ENCODE measurements at regions not wholly inside any gene's neighbourhood (a gene's known extent, or its start where the extent isn't known, plus 50 kb on each side); places are given as distances from the start of the nearest gene placed in this dataset.

DNA sequence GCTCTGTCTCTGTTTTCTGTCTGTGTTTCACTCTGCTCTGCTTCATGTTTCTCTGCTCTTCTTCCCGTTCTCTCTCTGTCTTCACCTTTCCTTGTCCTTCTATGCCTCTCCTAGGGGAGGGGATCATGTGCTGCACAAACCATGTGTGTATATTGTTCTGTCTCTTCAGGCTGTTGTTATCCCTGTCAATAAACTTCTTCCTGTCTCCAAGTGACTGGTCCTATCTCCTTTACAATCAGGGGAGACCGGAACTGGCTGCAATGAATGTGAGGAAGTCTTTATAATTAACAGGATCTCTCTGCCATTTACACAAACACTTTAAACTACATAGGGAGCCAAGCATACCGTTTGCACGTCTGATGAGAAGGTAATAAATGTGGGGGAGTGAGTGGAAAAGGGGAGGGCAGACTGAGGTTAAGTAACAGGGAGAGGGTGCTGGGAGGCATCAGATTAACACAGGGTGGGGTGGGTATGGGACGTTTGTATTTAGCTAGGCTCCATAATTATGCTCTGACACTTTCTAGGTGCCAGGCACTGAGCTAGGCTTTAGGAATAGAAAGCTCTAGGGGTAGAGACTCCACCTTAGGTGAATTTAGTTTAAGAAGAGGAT is 626.1 kb downstream of the DHX35 start:
- no peak overlapping the region for H3K27ac ChIP-seq
- WGBS, 3 donors: 17 to 28% (median 21%) methylated on average over 5 of the region's 5 CpGs
- no peak overlapping the region for H3K4me3 ChIP-seq
- H3K4me1 ChIP-seq (ENCODE audit: insufficient read depth): no peaks in the 10 kb centered on the region
- no peaks in the 10 kb centered on the region for H3K36me3 ChIP-seq
- intact Hi-C loops (cut with DNase I): no loop called here
- no peak for TF ChIP-seq POLR2A (IDR thresholded peaks at IDR 0.05)
- TF ChIP-seq, protein P1, sequence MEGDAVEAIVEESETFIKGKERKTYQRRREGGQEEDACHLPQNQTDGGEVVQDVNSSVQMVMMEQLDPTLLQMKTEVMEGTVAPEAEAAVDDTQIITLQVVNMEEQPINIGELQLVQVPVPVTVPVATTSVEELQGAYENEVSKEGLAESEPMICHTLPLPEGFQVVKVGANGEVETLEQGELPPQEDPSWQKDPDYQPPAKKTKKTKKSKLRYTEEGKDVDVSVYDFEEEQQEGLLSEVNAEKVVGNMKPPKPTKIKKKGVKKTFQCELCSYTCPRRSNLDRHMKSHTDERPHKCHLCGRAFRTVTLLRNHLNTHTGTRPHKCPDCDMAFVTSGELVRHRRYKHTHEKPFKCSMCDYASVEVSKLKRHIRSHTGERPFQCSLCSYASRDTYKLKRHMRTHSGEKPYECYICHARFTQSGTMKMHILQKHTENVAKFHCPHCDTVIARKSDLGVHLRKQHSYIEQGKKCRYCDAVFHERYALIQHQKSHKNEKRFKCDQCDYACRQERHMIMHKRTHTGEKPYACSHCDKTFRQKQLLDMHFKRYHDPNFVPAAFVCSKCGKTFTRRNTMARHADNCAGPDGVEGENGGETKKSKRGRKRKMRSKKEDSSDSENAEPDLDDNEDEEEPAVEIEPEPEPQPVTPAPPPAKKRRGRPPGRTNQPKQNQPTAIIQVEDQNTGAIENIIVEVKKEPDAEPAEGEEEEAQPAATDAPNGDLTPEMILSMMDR (IDR thresholded peaks at IDR 0.05): no peak
- TF ChIP-seq EP300 (IDR thresholded peaks at IDR 0.05): no peak
- no peaks in the 10 kb centered on the region for H3K9me3 ChIP-seq
- H3K27me3 ChIP-seq: no peaks in the 10 kb centered on the region
- DNase-seq: no peak

DNA sequence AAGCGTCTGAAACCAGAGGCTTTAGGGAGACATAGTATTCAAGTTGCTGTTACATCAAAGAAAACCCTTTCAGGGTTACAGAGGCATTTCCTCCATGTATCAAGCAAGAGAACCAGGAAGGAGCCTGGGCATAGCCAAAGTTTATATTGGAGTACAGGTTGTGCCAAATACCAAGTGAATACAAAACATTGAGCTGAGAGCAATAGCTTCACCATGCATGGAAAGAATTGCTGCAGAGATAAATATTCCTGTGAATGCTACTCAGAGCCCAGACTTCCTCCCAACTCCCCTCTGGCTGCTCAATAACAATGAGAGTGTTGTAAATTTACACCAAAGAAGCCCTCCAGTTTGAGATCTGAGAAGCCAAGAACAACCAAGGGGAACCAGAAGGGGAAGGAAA is 618.9 kb downstream of the DHX35 start:
- H3K27ac ChIP-seq: no peak overlapping the region
- no peaks in the 10 kb centered on the region for H3K9me3 ChIP-seq
- H3K27me3 ChIP-seq: no peaks in the 10 kb centered on the region
- no peak for DNase-seq
- no peaks in the 10 kb centered on the region for H3K4me1 ChIP-seq (ENCODE audit: insufficient read depth)
- 62 to 90% (median 65%) methylated on average over 1 of the region's 1 CpG for WGBS, 3 donors
- H3K36me3 ChIP-seq: no peaks in the 10 kb centered on the region
- intact Hi-C loops (cut with DNase I): no loop called here
- TF ChIP-seq EP300 (IDR thresholded peaks at IDR 0.05) (no peak), POLR2A (IDR thresholded peaks at IDR 0.05) (no peak)
- TF ChIP-seq, protein P1 (IDR thresholded peaks at IDR 0.05): no peak
- no peak overlapping the region for H3K4me3 ChIP-seq

DNA sequence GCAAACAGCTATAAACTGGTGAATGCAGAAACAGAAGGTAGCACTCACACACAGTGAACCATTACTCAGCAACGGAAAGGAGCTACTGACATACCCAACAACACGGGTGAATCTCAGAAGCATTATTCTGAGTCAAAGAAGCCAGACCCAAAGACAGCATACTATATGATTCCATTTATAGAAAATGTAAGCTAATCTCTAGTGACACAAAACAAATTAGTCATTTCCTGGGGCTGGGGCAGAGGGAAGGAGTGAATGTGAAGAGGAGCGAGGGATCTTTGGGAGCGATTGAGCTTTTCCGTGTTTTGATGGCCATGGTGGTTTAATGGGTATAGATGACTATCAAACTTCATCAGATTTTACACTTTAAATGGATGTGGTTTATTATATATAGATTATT is 614.6 kb downstream of the DHX35 start:
- Histone ChIP-seq H3K4me1 (ENCODE audit: insufficient read depth) (no peaks in the 10 kb centered on the region), H3K27me3 (no peaks in the 10 kb centered on the region), H3K36me3 (no peaks in the 10 kb centered on the region), H3K4me3 (no peak overlapping the region), H3K9me3 (no peaks in the 10 kb centered on the region), H3K27ac (no peak overlapping the region)
- no peak for DNase-seq
- 56 to 88% (median 68%) methylated on average over 5 of the region's 5 CpGs for WGBS, 3 donors
- intact Hi-C loops (cut with DNase I): no loop called here
- TF ChIP-seq, protein P1 (IDR thresholded peaks at IDR 0.05): no peak
- no peak for TF ChIP-seq EP300 (IDR thresholded peaks at IDR 0.05)
- no peak for TF ChIP-seq POLR2A (IDR thresholded peaks at IDR 0.05)

DNA sequence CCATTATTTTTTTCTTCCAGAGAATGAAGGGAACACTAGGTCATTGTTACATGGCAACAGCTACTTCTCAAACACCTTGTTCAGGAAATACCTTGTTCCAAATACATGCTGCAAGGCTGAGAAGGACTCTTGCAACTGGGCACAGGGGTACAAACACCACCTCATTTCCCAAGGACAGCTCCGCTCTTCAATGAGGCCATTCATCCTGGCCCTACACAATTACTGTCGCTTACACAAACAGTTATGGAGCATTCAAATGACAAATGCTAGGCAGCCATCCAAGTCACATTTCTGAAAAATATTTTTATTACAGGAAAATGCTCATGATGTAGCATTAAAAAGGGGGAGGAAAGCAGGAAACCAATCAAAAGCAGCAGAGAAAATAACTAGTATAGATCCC is 611.9 kb downstream of the DHX35 start:
- Histone ChIP-seq H3K27me3 (no peaks in the 10 kb centered on the region), H3K36me3 (no peaks in the 10 kb centered on the region), H3K9me3 (no peaks in the 10 kb centered on the region), H3K27ac (no peak overlapping the region), H3K4me1 (ENCODE audit: insufficient read depth) (no peaks in the 10 kb centered on the region), H3K4me3 (no peak overlapping the region)
- TF ChIP-seq EP300 (IDR thresholded peaks at IDR 0.05) (no peak), POLR2A (IDR thresholded peaks at IDR 0.05) (no peak)
- TF ChIP-seq, protein P1 (IDR thresholded peaks at IDR 0.05): no peak
- intact Hi-C loops (cut with DNase I): no loop called here
- no peak for DNase-seq
- WGBS, 3 donors: 72 to 89% (median 83%) methylated on average over 2 of the region's 2 CpGs

Measured in ovary (tissue), 7 donors.